ENCODE measurements at regions not wholly inside any gene's neighbourhood (a gene's known extent, or its start where the extent isn't known, plus 50 kb on each side); places are given as distances from the start of the nearest gene placed in this dataset.

DNA sequence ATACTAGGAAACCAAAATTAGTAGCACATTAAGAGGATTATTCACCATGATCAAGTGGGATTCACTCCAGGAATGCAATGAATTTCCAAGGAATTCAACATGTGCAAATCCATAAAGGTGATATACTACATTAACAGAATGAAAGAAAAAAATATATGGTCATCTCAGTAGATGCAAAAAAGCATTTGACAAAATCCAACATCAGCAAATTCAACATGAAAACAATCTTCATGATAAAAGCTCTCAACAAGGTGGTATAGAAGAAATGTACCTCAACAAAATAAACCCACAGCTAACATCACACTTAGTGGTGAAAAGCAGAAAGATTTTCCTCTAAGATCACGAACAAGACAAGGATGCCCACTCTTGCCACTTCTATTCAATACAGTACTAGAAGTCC lies 74.4 kb upstream of the PDE10A start:
- Histone ChIP-seq H3K27me3 (ENCODE audit: control insufficient read depth in 1 of 2, insufficient read depth in 2 of 2, low read length in 2 of 2) (peaks cover 0 to 6% of the 10 kb centered on the region in 2 donors), H3K9me3 (ENCODE audit: control insufficient read depth in 2 of 2, low read length in 2 of 2) (no peaks in the 10 kb centered on the region), H3K27ac (ENCODE audit: low read length) (no peak overlapping the region), H3K9ac (ENCODE audit: low read length in 2 of 2) (no peak overlapping the region), H3K4me1 (ENCODE audit: control insufficient read depth, insufficient read depth, low read length) (no peaks in the 10 kb centered on the region), H3K36me3 (ENCODE audit: control insufficient read depth in 2 of 2, insufficient read depth in 2 of 2, low read length in 2 of 2) (no peaks in the 10 kb centered on the region), H3K4me3 (ENCODE audit: low read length in 2 of 2) (no peak overlapping the region)

DNA sequence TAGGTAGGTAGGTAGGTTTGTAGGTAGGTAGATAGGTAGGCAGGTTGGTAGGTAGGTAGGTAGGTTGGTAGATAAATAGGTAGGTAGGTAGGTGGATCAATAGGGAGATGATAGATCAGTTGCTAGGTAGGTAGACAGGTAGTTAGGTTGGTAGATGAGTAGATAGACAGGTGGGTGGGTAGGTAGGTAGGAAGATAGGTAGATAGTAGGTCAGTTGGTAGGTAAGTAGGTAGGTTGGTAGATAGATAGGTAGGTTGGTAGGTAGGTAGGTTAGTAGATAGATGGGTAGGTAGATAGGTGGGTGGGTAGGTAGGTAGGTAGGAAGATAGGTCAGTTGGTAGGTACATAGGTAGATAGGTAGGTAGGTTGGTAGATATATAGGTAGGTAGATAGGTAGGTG lies 72.0 kb upstream of the PDE10A start:
- Histone ChIP-seq H3K27me3 (ENCODE audit: control insufficient read depth in 1 of 2, insufficient read depth in 2 of 2, low read length in 2 of 2) (peaks cover 0 to 8% of the 10 kb centered on the region in 2 donors), H3K4me1 (ENCODE audit: control insufficient read depth, insufficient read depth, low read length) (no peaks in the 10 kb centered on the region), H3K9me3 (ENCODE audit: control insufficient read depth in 2 of 2, low read length in 2 of 2) (no peaks in the 10 kb centered on the region), H3K27ac (ENCODE audit: low read length) (no peak overlapping the region), H3K9ac (ENCODE audit: low read length in 2 of 2) (no peak overlapping the region), H3K4me3 (ENCODE audit: low read length in 2 of 2) (no peak overlapping the region), H3K36me3 (ENCODE audit: control insufficient read depth in 2 of 2, insufficient read depth in 2 of 2, low read length in 2 of 2) (no peaks in the 10 kb centered on the region)

DNA sequence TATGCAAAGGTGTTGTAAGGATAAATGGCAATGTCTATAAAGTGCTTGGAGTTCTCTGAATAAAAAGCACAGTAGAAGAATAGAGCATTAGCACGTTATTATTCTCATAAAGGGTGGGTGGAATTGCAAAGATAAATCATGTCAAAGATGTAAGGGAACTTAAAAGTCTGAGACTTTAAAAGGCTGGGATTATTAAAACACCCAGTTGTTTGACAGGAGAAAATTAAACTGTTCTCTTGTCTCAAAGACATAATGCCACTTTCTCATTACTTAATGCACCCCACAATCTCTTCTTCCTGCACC lies 70.4 kb upstream of the PDE10A start:
- Histone ChIP-seq H3K9me3 (ENCODE audit: control insufficient read depth in 2 of 2, low read length in 2 of 2) (no peaks in the 10 kb centered on the region), H3K4me3 (ENCODE audit: low read length in 2 of 2) (no peak overlapping the region), H3K27me3 (ENCODE audit: control insufficient read depth in 1 of 2, insufficient read depth in 2 of 2, low read length in 2 of 2) (peaks cover 0 to 8% of the 10 kb centered on the region in 2 donors), H3K9ac (ENCODE audit: low read length in 2 of 2) (no peak overlapping the region), H3K36me3 (ENCODE audit: control insufficient read depth in 2 of 2, insufficient read depth in 2 of 2, low read length in 2 of 2) (no peaks in the 10 kb centered on the region), H3K4me1 (ENCODE audit: control insufficient read depth, insufficient read depth, low read length) (no peaks in the 10 kb centered on the region), H3K27ac (ENCODE audit: low read length) (no peak overlapping the region)

GRCh38 chr6:165732696-165733488 lies 69.9 kb upstream of the PDE10A start:
- H3K4me3 ChIP-seq (ENCODE audit: low read length in 2 of 2) = no peak overlapping the region
- H3K9me3 ChIP-seq (ENCODE audit: control insufficient read depth in 2 of 2, low read length in 2 of 2) = no peaks in the 10 kb centered on the region
- no peak overlapping the region for H3K9ac ChIP-seq (ENCODE audit: low read length in 2 of 2)
- H3K27ac ChIP-seq (ENCODE audit: low read length) = no peak overlapping the region
- peaks cover 0 to 8% of the 10 kb centered on the region in 2 donors for H3K27me3 ChIP-seq (ENCODE audit: control insufficient read depth in 1 of 2, insufficient read depth in 2 of 2, low read length in 2 of 2)
- no peaks in the 10 kb centered on the region for H3K4me1 ChIP-seq (ENCODE audit: control insufficient read depth, insufficient read depth, low read length)
- H3K36me3 ChIP-seq (ENCODE audit: control insufficient read depth in 2 of 2, insufficient read depth in 2 of 2, low read length in 2 of 2) = no peaks in the 10 kb centered on the region

DNA sequence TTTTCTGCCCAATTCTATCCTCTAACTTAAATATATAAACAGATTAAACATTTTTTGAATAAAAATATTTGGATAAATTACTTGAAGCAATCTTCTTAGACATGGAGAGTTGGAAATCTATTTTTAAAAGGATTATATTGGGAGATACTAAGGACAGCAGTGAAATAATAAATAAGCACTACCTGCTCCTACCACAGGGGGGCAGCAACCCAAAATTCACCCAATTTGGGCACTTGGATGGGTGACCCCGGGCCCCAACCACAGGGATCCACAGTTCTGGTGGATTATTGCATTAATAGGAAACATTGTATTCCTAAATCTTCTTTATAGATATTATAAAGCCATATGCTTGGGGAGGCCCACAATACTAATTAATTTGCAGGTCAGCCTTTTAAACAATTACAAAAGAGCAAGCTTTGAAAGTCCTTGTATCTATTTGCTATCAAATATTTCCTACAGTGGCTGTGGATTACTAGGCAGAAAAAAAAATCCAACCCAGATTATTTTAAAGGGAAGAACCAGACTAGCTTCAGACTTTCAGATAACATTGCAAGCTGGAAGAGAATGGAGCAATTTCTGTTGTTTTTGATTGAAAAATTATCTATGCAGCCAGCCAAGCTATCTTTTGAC lies 66.4 kb upstream of the PDE10A start:
- H3K9me3 ChIP-seq (ENCODE audit: control insufficient read depth in 2 of 2, low read length in 2 of 2) = no peaks in the 10 kb centered on the region
- H3K4me3 ChIP-seq (ENCODE audit: low read length in 2 of 2) = no peak overlapping the region
- no peak overlapping the region for H3K27ac ChIP-seq (ENCODE audit: low read length)
- peaks cover 2% of the 10 kb centered on the region for H3K4me1 ChIP-seq (ENCODE audit: control insufficient read depth, insufficient read depth, low read length)
- no peaks in the 10 kb centered on the region for H3K36me3 ChIP-seq (ENCODE audit: control insufficient read depth in 2 of 2, insufficient read depth in 2 of 2, low read length in 2 of 2)
- no peak overlapping the region for H3K9ac ChIP-seq (ENCODE audit: low read length in 2 of 2)
- peaks cover 0 to 8% of the 10 kb centered on the region in 2 donors for H3K27me3 ChIP-seq (ENCODE audit: control insufficient read depth in 1 of 2, insufficient read depth in 2 of 2, low read length in 2 of 2)

- H3K4me3 ChIP-seq (ENCODE audit: low read length in 2 of 2) = no peak overlapping the region
- H3K9me3 ChIP-seq (ENCODE audit: control insufficient read depth in 2 of 2, low read length in 2 of 2) = no peaks in the 10 kb centered on the region
- no peak overlapping the region for H3K9ac ChIP-seq (ENCODE audit: low read length in 2 of 2)
- H3K27me3 ChIP-seq (ENCODE audit: control insufficient read depth in 1 of 2, insufficient read depth in 2 of 2, low read length in 2 of 2) = peaks cover 0 to 4% of the 10 kb centered on the region in 2 donors
- H3K4me1 ChIP-seq (ENCODE audit: control insufficient read depth, insufficient read depth, low read length) = peaks cover 2% of the 10 kb centered on the region
- no peaks in the 10 kb centered on the region for H3K36me3 ChIP-seq (ENCODE audit: control insufficient read depth in 2 of 2, insufficient read depth in 2 of 2, low read length in 2 of 2)
- H3K27ac ChIP-seq (ENCODE audit: low read length) = no peak overlapping the region
Measured at GRCh38 chr6:165728216-165728615, 65.2 kb upstream of the PDE10A start.

GRCh38 chr6:165726965-165727381 lies 63.9 kb upstream of the PDE10A start:
- Histone ChIP-seq H3K27me3 (ENCODE audit: control insufficient read depth in 1 of 2, insufficient read depth in 2 of 2, low read length in 2 of 2) (no peaks in the 10 kb centered on the region), H3K4me1 (ENCODE audit: control insufficient read depth, insufficient read depth, low read length) (peaks cover 2% of the 10 kb centered on the region), H3K4me3 (ENCODE audit: low read length in 2 of 2) (no peak overlapping the region), H3K9me3 (ENCODE audit: control insufficient read depth in 2 of 2, low read length in 2 of 2) (no peaks in the 10 kb centered on the region), H3K9ac (ENCODE audit: low read length in 2 of 2) (no peak overlapping the region), H3K36me3 (ENCODE audit: control insufficient read depth in 2 of 2, insufficient read depth in 2 of 2, low read length in 2 of 2) (no peaks in the 10 kb centered on the region), H3K27ac (ENCODE audit: low read length) (no peak overlapping the region)

DNA sequence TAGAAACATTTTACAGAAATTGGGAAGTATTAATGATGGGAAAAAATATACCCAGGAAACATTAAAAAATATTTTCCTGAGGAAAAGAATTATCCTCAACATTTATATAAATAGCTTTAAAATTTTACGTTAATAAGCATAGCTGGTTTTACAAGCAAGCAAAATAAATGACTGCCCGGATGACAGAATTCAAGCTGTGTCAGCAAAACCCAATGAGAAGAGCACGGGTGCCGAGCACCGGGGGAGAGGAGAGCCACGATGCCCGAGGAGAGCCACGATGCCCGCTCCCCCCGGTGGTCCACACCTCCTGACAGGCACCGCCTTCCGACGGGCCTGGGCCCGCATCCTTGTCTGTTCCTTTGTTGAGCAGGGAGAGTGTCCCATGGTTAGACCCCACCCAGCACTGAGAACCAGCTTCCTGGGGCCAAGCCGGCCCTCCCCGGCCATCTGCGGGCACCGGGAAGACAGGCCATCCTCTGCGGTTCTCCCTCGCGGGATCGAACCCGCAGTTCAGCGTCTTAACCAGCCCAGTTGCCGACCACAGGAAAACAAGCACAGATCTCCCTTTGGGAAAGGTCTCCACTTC lies 63.3 kb upstream of the PDE10A start:
- no peak overlapping the region for H3K27ac ChIP-seq (ENCODE audit: low read length)
- H3K9ac ChIP-seq (ENCODE audit: low read length in 2 of 2) = no peak overlapping the region
- no peaks in the 10 kb centered on the region for H3K27me3 ChIP-seq (ENCODE audit: control insufficient read depth in 1 of 2, insufficient read depth in 2 of 2, low read length in 2 of 2)
- H3K36me3 ChIP-seq (ENCODE audit: control insufficient read depth in 2 of 2, insufficient read depth in 2 of 2, low read length in 2 of 2) = no peaks in the 10 kb centered on the region
- H3K4me3 ChIP-seq (ENCODE audit: low read length in 2 of 2) = no peak overlapping the region
- peaks cover 2% of the 10 kb centered on the region for H3K4me1 ChIP-seq (ENCODE audit: control insufficient read depth, insufficient read depth, low read length)
- H3K9me3 ChIP-seq (ENCODE audit: control insufficient read depth in 2 of 2, low read length in 2 of 2) = no peaks in the 10 kb centered on the region

- Histone ChIP-seq H3K36me3 (ENCODE audit: control insufficient read depth in 2 of 2, insufficient read depth in 2 of 2, low read length in 2 of 2) (no peaks in the 10 kb centered on the region), H3K9me3 (ENCODE audit: control insufficient read depth in 2 of 2, low read length in 2 of 2) (no peaks in the 10 kb centered on the region), H3K4me3 (ENCODE audit: low read length in 2 of 2) (no peak overlapping the region), H3K27ac (ENCODE audit: low read length) (no peak overlapping the region), H3K9ac (ENCODE audit: low read length in 2 of 2) (no peak overlapping the region), H3K27me3 (ENCODE audit: control insufficient read depth in 1 of 2, insufficient read depth in 2 of 2, low read length in 2 of 2) (no peaks in the 10 kb centered on the region), H3K4me1 (ENCODE audit: control insufficient read depth, insufficient read depth, low read length) (peaks cover 2% of the 10 kb centered on the region)
Measured at GRCh38 chr6:165725201-165725600, 62.2 kb upstream of the PDE10A start.

GRCh38 chr6:165723326-165723725 lies 60.3 kb upstream of the PDE10A start:
- Histone ChIP-seq H3K27me3 (ENCODE audit: control insufficient read depth in 1 of 2, insufficient read depth in 2 of 2, low read length in 2 of 2) (no peaks in the 10 kb centered on the region), H3K9me3 (ENCODE audit: control insufficient read depth in 2 of 2, low read length in 2 of 2) (no peaks in the 10 kb centered on the region), H3K4me3 (ENCODE audit: low read length in 2 of 2) (no peak overlapping the region), H3K36me3 (ENCODE audit: control insufficient read depth in 2 of 2, insufficient read depth in 2 of 2, low read length in 2 of 2) (no peaks in the 10 kb centered on the region), H3K4me1 (ENCODE audit: control insufficient read depth, insufficient read depth, low read length) (peaks cover 2% of the 10 kb centered on the region), H3K9ac (ENCODE audit: low read length in 2 of 2) (no peak overlapping the region), H3K27ac (ENCODE audit: low read length) (no peak overlapping the region)

GRCh38 chr6:165722022-165722421 lies 59.0 kb upstream of the PDE10A start:
- H3K4me1 ChIP-seq (ENCODE audit: control insufficient read depth, insufficient read depth, low read length) = no peaks in the 10 kb centered on the region
- H3K27me3 ChIP-seq (ENCODE audit: control insufficient read depth in 1 of 2, insufficient read depth in 2 of 2, low read length in 2 of 2) = no peaks in the 10 kb centered on the region
- H3K27ac ChIP-seq (ENCODE audit: low read length) = no peak overlapping the region
- no peaks in the 10 kb centered on the region for H3K9me3 ChIP-seq (ENCODE audit: control insufficient read depth in 2 of 2, low read length in 2 of 2)
- no peak overlapping the region for H3K4me3 ChIP-seq (ENCODE audit: low read length in 2 of 2)
- no peak overlapping the region for H3K9ac ChIP-seq (ENCODE audit: low read length in 2 of 2)
- H3K36me3 ChIP-seq (ENCODE audit: control insufficient read depth in 2 of 2, insufficient read depth in 2 of 2, low read length in 2 of 2) = no peaks in the 10 kb centered on the region

Measured in stomach smooth muscle (tissue), 2 donors.